ENCODE measurements at regions not wholly inside any gene's neighbourhood (a gene's known extent, or its start where the extent isn't known, plus 50 kb on each side); places are given as distances from the start of the nearest gene placed in this dataset.

DNA sequence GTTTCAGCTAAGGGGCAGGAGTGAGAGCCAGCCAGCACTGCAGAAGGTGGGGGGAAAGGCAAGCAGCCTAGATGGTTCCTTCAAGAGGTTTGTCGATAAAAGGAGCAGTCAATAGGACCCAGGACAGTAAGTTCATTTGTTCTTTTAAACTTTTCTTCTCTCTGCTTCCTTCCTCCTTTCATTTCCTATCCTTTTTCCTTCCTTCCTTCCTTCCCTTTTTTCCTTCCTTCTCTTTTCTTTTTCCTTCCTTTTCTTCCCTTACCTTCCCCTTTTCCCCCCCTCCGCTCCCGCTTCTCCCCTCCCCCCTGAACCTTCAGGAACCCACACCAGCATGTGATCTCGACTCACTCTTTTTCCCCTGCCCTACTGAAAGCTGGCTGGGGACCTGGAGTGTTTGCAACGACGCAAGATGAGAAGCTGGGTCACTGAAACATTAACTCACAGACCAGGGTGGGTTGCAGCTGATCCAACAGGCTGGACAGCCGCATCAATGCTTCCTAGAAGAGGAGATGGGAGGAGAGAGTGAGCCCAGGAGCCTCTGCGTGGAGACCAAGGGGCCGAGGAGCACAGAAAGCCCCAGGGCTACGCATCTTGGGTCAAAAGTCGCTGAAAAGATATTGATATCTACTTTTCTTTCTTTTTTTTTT, 103.4 kb upstream of the SDK1 start:
- TF ChIP-seq CTCF (IDR thresholded peaks at IDR 0.05) (no peak), EP300 (IDR thresholded peaks at IDR 0.05; ENCODE audit: low read depth) (no peak), POLR2AphosphoS5 (IDR thresholded peaks at IDR 0.05) (no peak), POLR2A (IDR thresholded peaks at IDR 0.05) (no peak)
